HCT116 (cell line): ENCODE measurements at regions not wholly inside any gene's neighbourhood (a gene's known extent, or its start where the extent isn't known, plus 50 kb on each side); places are given as distances from the start of the nearest gene placed in this dataset.

Source experiments
- CEBPB ChIP-seq: IDR thresholded peaks from 2 replicates; pipeline ENCODE4 v1.6.1; 2012; ENCODE audit warnings: low read depth
- EZH2 ChIP-seq: fragments of 200-600 bp; sonication (generic); IDR thresholded peaks from 2 replicates; pipeline ENCODE4 v1.6.1; 2017; ENCODE audit warnings: antibody characterized with exemption, mixed run types
- EZH2phosphoT487 ChIP-seq: fragments of 200-600 bp; IDR thresholded peaks from 2 replicates; pipeline ENCODE4 v1.6.1; 2018; ENCODE audit warnings: antibody characterized with exemption, borderline replicate concordance
- POLR2A ChIP-seq: IDR thresholded peaks from 2 replicates; pipeline ENCODE4 v1.7.0; 2011; ENCODE audit warnings: borderline replicate concordance; ENCODE audit not compliant: insufficient read depth, insufficient read length; ENCODE audit errors: extremely low read depth
- POLR2AphosphoS5 ChIP-seq: IDR thresholded peaks from 2 replicates; pipeline ENCODE4 v1.6.1; 2011; ENCODE audit warnings: mild to moderate bottlenecking, low read depth, low read length, moderate library complexity
- SIN3A ChIP-seq: IDR thresholded peaks from 2 replicates; pipeline ENCODE4 v1.6.1; 2012; ENCODE audit warnings: low read depth
- SP1 ChIP-seq: IDR thresholded peaks from 2 replicates; pipeline ENCODE4 v1.6.1; 2012; ENCODE audit warnings: low read depth
- SRF ChIP-seq: IDR thresholded peaks from 2 replicates; pipeline ENCODE4 v1.6.1; 2012; ENCODE audit warnings: low read depth
- ZNF274 ChIP-seq: fragments of 200-500 bp; sonication (Bioruptor generic); IDR thresholded peaks from 2 replicates; pipeline ENCODE4 v1.6.1; 2014; ENCODE audit warnings: mild to moderate bottlenecking, low read depth, low read length, inconsistent platforms
- TF ChIP-seq, protein P1 (sequence below), 3 experiments: fragments of 200-600 bp in 1 of 3; sonication (generic) in 1 of 3; IDR thresholded peaks in 2 of 3; conservative IDR thresholded peaks in 1 of 3; 2 replicates each; pipeline ENCODE4 v1.5.1; 2012 to 2017; ENCODE audit warnings: low read depth in 2 of 3, low read length in 2 of 3, antibody characterized with exemption in 1 of 3, borderline replicate concordance in 1 of 3, control low read depth in 1 of 3, mild to moderate bottlenecking in 1 of 3, mixed read lengths in 1 of 3, mixed run types in 1 of 3, moderate library complexity in 1 of 3; ENCODE audit not compliant: insufficient read depth in 1 of 3
- TF ChIP-seq, protein P2 (sequence below): IDR thresholded peaks from 2 replicates; pipeline ENCODE4 v1.6.1; 2011; ENCODE audit warnings: mild to moderate bottlenecking, low read length, moderate library complexity; ENCODE audit not compliant: insufficient replicate concordance; ENCODE audit errors: extremely low read depth
- TF ChIP-seq, protein P3 (sequence below): IDR thresholded peaks from 2 replicates; pipeline ENCODE4 v1.6.1; 2012

- TF ChIP-seq POLR2AphosphoS5 (no peak), ZNF274 (no peak), CEBPB (no peak), EZH2 (no peak), POLR2A (no peak), SIN3A (no peak), SP1 (no peak), EZH2phosphoT487 (no peak), SRF (no peak)
- TF ChIP-seq, protein P1, sequence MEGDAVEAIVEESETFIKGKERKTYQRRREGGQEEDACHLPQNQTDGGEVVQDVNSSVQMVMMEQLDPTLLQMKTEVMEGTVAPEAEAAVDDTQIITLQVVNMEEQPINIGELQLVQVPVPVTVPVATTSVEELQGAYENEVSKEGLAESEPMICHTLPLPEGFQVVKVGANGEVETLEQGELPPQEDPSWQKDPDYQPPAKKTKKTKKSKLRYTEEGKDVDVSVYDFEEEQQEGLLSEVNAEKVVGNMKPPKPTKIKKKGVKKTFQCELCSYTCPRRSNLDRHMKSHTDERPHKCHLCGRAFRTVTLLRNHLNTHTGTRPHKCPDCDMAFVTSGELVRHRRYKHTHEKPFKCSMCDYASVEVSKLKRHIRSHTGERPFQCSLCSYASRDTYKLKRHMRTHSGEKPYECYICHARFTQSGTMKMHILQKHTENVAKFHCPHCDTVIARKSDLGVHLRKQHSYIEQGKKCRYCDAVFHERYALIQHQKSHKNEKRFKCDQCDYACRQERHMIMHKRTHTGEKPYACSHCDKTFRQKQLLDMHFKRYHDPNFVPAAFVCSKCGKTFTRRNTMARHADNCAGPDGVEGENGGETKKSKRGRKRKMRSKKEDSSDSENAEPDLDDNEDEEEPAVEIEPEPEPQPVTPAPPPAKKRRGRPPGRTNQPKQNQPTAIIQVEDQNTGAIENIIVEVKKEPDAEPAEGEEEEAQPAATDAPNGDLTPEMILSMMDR (IDR thresholded peaks at IDR 0.05 in 2 of 3, conservative IDR thresholded peaks at IDR 0.05 in 1 of 3; ENCODE audit: borderline replicate concordance in 1 of 3, insufficient read depth in 1 of 3, low read depth in 2 of 3, low read length in 2 of 3), result no peak
- TF ChIP-seq, protein P2, sequence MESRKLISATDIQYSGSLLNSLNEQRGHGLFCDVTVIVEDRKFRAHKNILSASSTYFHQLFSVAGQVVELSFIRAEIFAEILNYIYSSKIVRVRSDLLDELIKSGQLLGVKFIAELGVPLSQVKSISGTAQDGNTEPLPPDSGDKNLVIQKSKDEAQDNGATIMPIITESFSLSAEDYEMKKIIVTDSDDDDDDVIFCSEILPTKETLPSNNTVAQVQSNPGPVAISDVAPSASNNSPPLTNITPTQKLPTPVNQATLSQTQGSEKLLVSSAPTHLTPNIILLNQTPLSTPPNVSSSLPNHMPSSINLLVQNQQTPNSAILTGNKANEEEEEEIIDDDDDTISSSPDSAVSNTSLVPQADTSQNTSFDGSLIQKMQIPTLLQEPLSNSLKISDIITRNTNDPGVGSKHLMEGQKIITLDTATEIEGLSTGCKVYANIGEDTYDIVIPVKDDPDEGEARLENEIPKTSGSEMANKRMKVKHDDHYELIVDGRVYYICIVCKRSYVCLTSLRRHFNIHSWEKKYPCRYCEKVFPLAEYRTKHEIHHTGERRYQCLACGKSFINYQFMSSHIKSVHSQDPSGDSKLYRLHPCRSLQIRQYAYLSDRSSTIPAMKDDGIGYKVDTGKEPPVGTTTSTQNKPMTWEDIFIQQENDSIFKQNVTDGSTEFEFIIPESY, result no peak
- TF ChIP-seq, protein P3, sequence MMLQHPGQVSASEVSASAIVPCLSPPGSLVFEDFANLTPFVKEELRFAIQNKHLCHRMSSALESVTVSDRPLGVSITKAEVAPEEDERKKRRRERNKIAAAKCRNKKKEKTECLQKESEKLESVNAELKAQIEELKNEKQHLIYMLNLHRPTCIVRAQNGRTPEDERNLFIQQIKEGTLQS, result no peak
These were observed 689.6 kb upstream of the HS6ST1 start for GRCh38 chr2:129008055-129008880.
